H1 (cell line): ENCODE measurements at regions not wholly inside any gene's neighbourhood (a gene's known extent, or its start where the extent isn't known, plus 50 kb on each side); places are given as distances from the start of the nearest gene placed in this dataset.

Source experiments
- CTCF ChIA-PET: fragments of 300-600 bp; sonication (Branson Sonifier 250); formaldehyde crosslinking; loops from one replicate; lab custom pipeline; 2021; ENCODE audit not compliant: partially characterized antibody; lab: Charles Lee
- POLR2A ChIA-PET: fragments of 300-600 bp; sonication (Branson Sonifier 250); formaldehyde crosslinking; loops from one replicate; lab custom pipeline; 2021; ENCODE audit warnings: inconsistent platforms; ENCODE audit not compliant: partially characterized antibody; lab: Charles Lee
- DNase-seq, 2 experiments: peaks; one replicate each; pipeline versions ENCODE4 v3.0.0 to v3.0.0-alpha.2; 2010 to 2022; ENCODE audit warnings: low spot score in 2 of 2, low read depth in 1 of 2, mixed read lengths in 1 of 2
- FAIRE-seq: peaks from 2 replicates; lab custom pipeline; 2011; peaks lifted over from hg19 to GRCh38; lab: Jason Lieb, UNC
- H2AFZ ChIP-seq: 2 replicates; pipeline ENCODE4 v1.8.1; 2012; ENCODE audit warnings: low read length, inconsistent platforms
- H2AK5ac ChIP-seq: 2 replicates; pipeline ENCODE4 v1.6.1; 2013; ENCODE audit warnings: low read depth, low read length
- H2BK120ac ChIP-seq: replicated peaks from 2 replicates; pipeline ENCODE3; 2013; ENCODE audit warnings: low read depth, low read length, inconsistent platforms
- H2BK12ac ChIP-seq: 2 replicates; pipeline ENCODE4 v1.6.1; 2013; ENCODE audit warnings: low read depth, low read length
- H2BK15ac ChIP-seq: 2 replicates; pipeline ENCODE4 v1.6.1; 2013; ENCODE audit warnings: low read length
- H2BK20ac ChIP-seq: 2 replicates; pipeline ENCODE4 v1.6.1; 2013; ENCODE audit warnings: low read length
- H2BK5ac ChIP-seq: 2 replicates; pipeline ENCODE4 v1.6.1; 2013; ENCODE audit warnings: low read depth, low read length
- H3K14ac ChIP-seq: 2 replicates; pipeline ENCODE4 v1.6.1; 2013; ENCODE audit warnings: inconsistent platforms; ENCODE audit not compliant: insufficient read length
- H3K18ac ChIP-seq: 2 replicates; pipeline ENCODE4 v1.6.1; 2013; ENCODE audit warnings: low read length; ENCODE audit errors: extremely low read depth
- H3K23ac ChIP-seq: 2 replicates; pipeline ENCODE4 v1.6.1; 2013; ENCODE audit warnings: inconsistent platforms; ENCODE audit not compliant: insufficient read length
- H3K23me2 ChIP-seq: 2 replicates; pipeline ENCODE4 v1.6.1; 2013; ENCODE audit warnings: low read depth, low read length
- H3K27ac ChIP-seq: 2 replicates; pipeline ENCODE4 v1.6.1; 2011; ENCODE audit warnings: low read depth, low read length, inconsistent platforms
- H3K27me3 ChIP-seq, 4 experiments: replicated peaks in 1 of 4; 1 replicate in 1 of 4; 2 replicates in 3 of 4; pipeline versions ENCODE4 v1.6.1 to v1.8.1; 2011 to 2013; ENCODE audit warnings: low read length in 3 of 4, mild to moderate bottlenecking in 3 of 4, inconsistent platforms in 2 of 4, mixed read lengths in 2 of 4, moderate library complexity in 1 of 4; ENCODE audit not compliant: control insufficient read depth in 3 of 4, insufficient read depth in 3 of 4; ENCODE audit errors: extremely low read depth in 1 of 4
- H3K36me3 ChIP-seq, 4 experiments: 2 replicates each; pipeline versions ENCODE4 v1.6.1 to v1.8.1; 2011 to 2013; ENCODE audit warnings: mild to moderate bottlenecking in 4 of 4, low read length in 3 of 4, moderate library complexity in 2 of 4, control low read depth in 1 of 4, inconsistent platforms in 1 of 4; ENCODE audit not compliant: insufficient read depth in 4 of 4, control insufficient read depth in 2 of 4
- H3K4ac ChIP-seq: replicated peaks from 2 replicates; pipeline ENCODE3; 2013; ENCODE audit warnings: low read length, low read depth, mixed read lengths, inconsistent platforms; ENCODE audit not compliant: insufficient read length
- H3K4me1 ChIP-seq, 4 experiments: replicated peaks in 1 of 4; 1 replicate in 1 of 4; 2 replicates in 3 of 4; pipeline versions ENCODE4 v1.6.1 to v1.8.1; 2011 to 2013; ENCODE audit warnings: low read length in 3 of 4, inconsistent platforms in 2 of 4, mixed read lengths in 1 of 4; ENCODE audit not compliant: insufficient read depth in 4 of 4, control insufficient read depth in 3 of 4
- H3K4me2 ChIP-seq, 2 experiments: 2 replicates each; pipeline versions ENCODE4 v1.6.1 to v1.8.1; 2011 to 2013; ENCODE audit warnings: low read depth in 2 of 2, low read length in 2 of 2, control low read depth in 1 of 2, inconsistent platforms in 1 of 2, mild to moderate bottlenecking in 1 of 2; ENCODE audit not compliant: insufficient read depth in 1 of 2
- H3K4me3 ChIP-seq, 4 experiments: fragments of 200-600, 300-600 bp in 1 of 4; sonication (generic), shearing (Covaris generic), sonication (Bioruptor Twin) in 1 of 4; 2 replicates each; pipeline versions ENCODE4 v1.5.1 to v1.8.1; 2011 to 2016; ENCODE audit warnings: low read length in 4 of 4, low read depth in 3 of 4, control low read depth in 2 of 4, inconsistent platforms in 2 of 4, mild to moderate bottlenecking in 2 of 4, mixed read lengths in 1 of 4, moderate library complexity in 1 of 4; ENCODE audit not compliant: insufficient read depth in 2 of 4; ENCODE audit errors: extremely low read depth in 1 of 4
- H3K56ac ChIP-seq: replicated peaks from 2 replicates; pipeline ENCODE3; 2013; ENCODE audit warnings: low read depth, mild to moderate bottlenecking, mixed read lengths, low read length, inconsistent platforms; ENCODE audit not compliant: insufficient read length
- H3K79me1 ChIP-seq: 2 replicates; pipeline ENCODE4 v1.6.1; 2013; ENCODE audit warnings: low read depth, low read length, control low read depth
- H3K79me2 ChIP-seq, 2 experiments: 2 replicates each; pipeline versions ENCODE4 v1.6.1 to v1.8.1; 2012 to 2013; ENCODE audit warnings: low read length in 2 of 2, mild to moderate bottlenecking in 2 of 2, inconsistent platforms in 1 of 2; ENCODE audit not compliant: insufficient read depth in 2 of 2, control insufficient read depth in 1 of 2
- H3K9ac ChIP-seq, 4 experiments: replicated peaks in 1 of 4; 1 replicate in 1 of 4; 2 replicates in 3 of 4; pipeline versions ENCODE4 v1.6.1 to v1.8.1; 2011 to 2013; ENCODE audit warnings: low read depth in 3 of 4, low read length in 3 of 4, control low read depth in 2 of 4, mild to moderate bottlenecking in 2 of 4, moderate library complexity in 2 of 4, inconsistent platforms in 1 of 4; ENCODE audit errors: extremely low read depth in 1 of 4
- H3K9me3 ChIP-seq, 2 experiments: 2 replicates each; pipeline versions ENCODE4 v1.6.1 to v1.8.1; 2012 to 2013; ENCODE audit warnings: mild to moderate bottlenecking in 2 of 2, moderate library complexity in 2 of 2, control low read depth in 1 of 2, inconsistent platforms in 1 of 2, low read depth in 1 of 2, low read length in 1 of 2, mixed read lengths in 1 of 2; ENCODE audit not compliant: insufficient read depth in 2 of 2
- H4K20me1 ChIP-seq, 2 experiments: replicated peaks in 1 of 2; 2 replicates each; pipeline versions ENCODE3 to v1.8.1; 2011 to 2013; ENCODE audit warnings: inconsistent platforms in 2 of 2, low read length in 2 of 2, mild to moderate bottlenecking in 1 of 2; ENCODE audit not compliant: insufficient read depth in 2 of 2, control insufficient read depth in 1 of 2
- H4K5ac ChIP-seq: 2 replicates; pipeline ENCODE4 v1.6.1; 2013; ENCODE audit warnings: low read length, low read depth, mixed read lengths, inconsistent platforms; ENCODE audit not compliant: insufficient read length
- H4K8ac ChIP-seq: 2 replicates; pipeline ENCODE4 v1.8.0; 2013; ENCODE audit warnings: mild to moderate bottlenecking, moderate library complexity, low read length, inconsistent platforms; ENCODE audit not compliant: insufficient read depth; ENCODE audit errors: extremely low read depth
- H4K91ac ChIP-seq: replicated peaks from 2 replicates; pipeline ENCODE3; 2013; ENCODE audit warnings: low read length, mixed read lengths, inconsistent platforms; ENCODE audit not compliant: insufficient read length
- CBX5 ChIP-seq: fragments of 300-800, 300-1000 bp; sonication (generic); IDR thresholded peaks from 2 replicates; pipeline ENCODE4 v1.7.1; 2016; ENCODE audit warnings: antibody characterized with exemption, low read length, low read depth
- EGR1 ChIP-seq: IDR thresholded peaks from 2 replicates; pipeline ENCODE4 v1.6.1; 2011; ENCODE audit warnings: low read depth, low read length, borderline replicate concordance
- EP300 ChIP-seq, 2 experiments: IDR thresholded peaks; 1 replicate in 1 of 2; 2 replicates in 1 of 2; pipeline ENCODE4 v1.6.1; 2011 to 2012; ENCODE audit warnings: low read depth in 2 of 2, low read length in 2 of 2, mild to moderate bottlenecking in 2 of 2, borderline replicate concordance in 1 of 2, inconsistent platforms in 1 of 2, moderate library complexity in 1 of 2
- NANOG ChIP-seq: IDR thresholded peaks from 2 replicates; pipeline ENCODE4 v1.6.1; 2011; ENCODE audit warnings: low read length, low read depth, mild to moderate bottlenecking, inconsistent platforms; ENCODE audit not compliant: insufficient read depth, poor library complexity, severe bottlenecking
- SIN3A ChIP-seq, 2 experiments: IDR thresholded peaks in 1 of 2; conservative IDR thresholded peaks in 1 of 2; 2 replicates each; pipeline ENCODE4 v1.6.1; 2011 to 2012; ENCODE audit warnings: low read length in 2 of 2, improper control_type of control experiment in 1 of 2, low read depth in 1 of 2, mild to moderate bottlenecking in 1 of 2
- TAF7 ChIP-seq: optimal IDR thresholded peaks from 2 replicates; pipeline ENCODE3; 2011; ENCODE audit warnings: low read depth, mild to moderate bottlenecking, inconsistent platforms, low read length, moderate library complexity, borderline replicate concordance
- WGBS, 2 experiments: shearing (Covaris generic) in 1 of 2; methylation state at CpG; one replicate each; pipeline versions ENCODE4 v1.1.6 to v1.1.7; 2013 to 2015; ENCODE audit warnings: low lambda C conversion rate in 2 of 2, mixed read lengths in 2 of 2, inconsistent platforms in 1 of 2, low coverage in 1 of 2, missing lambda C conversion rate in 1 of 2; ENCODE audit not compliant: insufficient replicate concordance in 2 of 2, insufficient coverage in 1 of 2, insufficient read length in 1 of 2; ENCODE audit errors: extremely low coverage in 1 of 2, missing lambda C conversion rate in 1 of 2; 5-methylcytosine and 5-hydroxymethylcytosine counted together
- TF ChIP-seq, protein P1 (sequence below): IDR thresholded peaks from 2 replicates; pipeline ENCODE4 v1.6.1; 2011; ENCODE audit warnings: low read depth, mild to moderate bottlenecking, low read length; ENCODE audit not compliant: insufficient read depth
- TF ChIP-seq, protein P2 (sequence below): IDR thresholded peaks from 2 replicates; pipeline ENCODE4 v1.6.1; 2012; ENCODE audit warnings: inconsistent platforms

DNA sequence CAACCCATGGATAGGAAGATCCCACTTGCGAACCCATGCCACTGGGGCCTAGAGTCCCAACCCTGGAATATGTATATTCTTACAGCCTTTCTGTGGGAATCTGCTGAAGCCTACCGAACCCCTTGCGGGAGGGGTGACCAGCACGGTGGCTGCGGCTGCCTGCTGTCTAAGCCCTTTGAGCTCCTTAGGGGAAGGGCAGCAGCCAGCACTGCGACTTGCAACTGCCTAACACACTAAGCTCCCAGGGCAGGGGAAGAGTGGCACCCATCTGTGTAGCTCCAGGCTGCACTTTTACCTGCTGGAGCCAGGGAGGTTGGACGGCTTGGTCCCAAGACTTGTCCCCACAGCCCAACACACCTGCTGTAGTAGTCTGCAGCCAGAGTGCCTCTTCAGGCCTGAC is 1968.7 kb upstream of the FLRT2 start:
- Histone ChIP-seq H3K4me3 (no peak overlapping the region), H3K9me3 (peaks cover 0 to 4% of the 10 kb centered on the region in 2 experiments; a peak in 1 of 4 replicates), H4K8ac (no peak overlapping the region), H2BK120ac (no peak overlapping the region), H3K23me2 (no peaks in the 10 kb centered on the region; the same call in 1 of the 2 replicates), H3K4me1 (no peaks in the 10 kb centered on the region), H4K91ac (no peak overlapping the region), H3K36me3 (no peaks in the 10 kb centered on the region), H3K79me1 (no peaks in the 10 kb centered on the region), H4K5ac (no peak overlapping the region), H3K14ac (no peak overlapping the region), H2AK5ac (no peak overlapping the region), H3K23ac (no peak overlapping the region), H4K20me1 (no peaks in the 10 kb centered on the region), H3K4ac (no peak overlapping the region), H2BK5ac (no peak overlapping the region), H2BK20ac (no peak overlapping the region), H2BK15ac (no peak overlapping the region), H3K56ac (no peak overlapping the region), H3K18ac (no peak overlapping the region), H3K79me2 (no peaks in the 10 kb centered on the region), H2AFZ (peak overlapping the region; percentile 76; the same call in 1 of the 2 replicates), H3K27me3 (no peaks in the 10 kb centered on the region), H3K9ac (no peak overlapping the region), H3K4me2 (no peak overlapping the region), H2BK12ac (no peak overlapping the region), H3K27ac (no peak overlapping the region)
- FAIRE-seq, result no peak
- no peak for DNase-seq
- TF ChIP-seq, protein P1, sequence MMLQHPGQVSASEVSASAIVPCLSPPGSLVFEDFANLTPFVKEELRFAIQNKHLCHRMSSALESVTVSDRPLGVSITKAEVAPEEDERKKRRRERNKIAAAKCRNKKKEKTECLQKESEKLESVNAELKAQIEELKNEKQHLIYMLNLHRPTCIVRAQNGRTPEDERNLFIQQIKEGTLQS, result no peak
- TF ChIP-seq, protein P2, sequence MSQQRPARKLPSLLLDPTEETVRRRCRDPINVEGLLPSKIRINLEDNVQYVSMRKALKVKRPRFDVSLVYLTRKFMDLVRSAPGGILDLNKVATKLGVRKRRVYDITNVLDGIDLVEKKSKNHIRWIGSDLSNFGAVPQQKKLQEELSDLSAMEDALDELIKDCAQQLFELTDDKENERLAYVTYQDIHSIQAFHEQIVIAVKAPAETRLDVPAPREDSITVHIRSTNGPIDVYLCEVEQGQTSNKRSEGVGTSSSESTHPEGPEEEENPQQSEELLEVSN, result no peak
- TF ChIP-seq TAF7 (no peak), CBX5 (no peak), EP300 (IDR thresholded peaks at IDR 0.05; ENCODE audit: borderline replicate concordance in 1 of 2, low read depth in 2 of 2, low read length in 2 of 2) (no peak), NANOG (no peak), SIN3A (conservative IDR thresholded peaks at IDR 0.05 in 1 of 2, IDR thresholded peaks at IDR 0.05 in 1 of 2; ENCODE audit: low read depth in 1 of 2, low read length in 2 of 2) (no peak), EGR1 (no peak)
- CTCF ChIA-PET, result no interaction called here
- POLR2A ChIA-PET, result no interaction called here
- 87% methylated on average over 7 of the region's 7 CpGs; no CpG with 5 or more reads in 1 of the 2 experiments for WGBS, 2 experiments
